Breast epithelium (tissue), 3 donors: ENCODE measurements at regions not wholly inside any gene's neighbourhood (a gene's known extent, or its start where the extent isn't known, plus 50 kb on each side); places are given as distances from the start of the nearest gene placed in this dataset.

Source experiments
- POLR2AphosphoS5 ChIP-seq, 3 donors: sonication (generic); formaldehyde crosslinking; IDR thresholded peaks; one replicate each; pipeline ENCODE4 v1.6.1; 2017; ENCODE audit warnings: antibody characterized with exemption in 3 of 3
- TF ChIP-seq, protein P1 (sequence below), 3 donors: fragments of 450-650 bp; IDR thresholded peaks; one replicate each; pipeline ENCODE4 v1.5.1; 2016 to 2017; ENCODE audit warnings: antibody characterized with exemption in 3 of 3, mild to moderate bottlenecking in 3 of 3, moderate library complexity in 3 of 3

DNA sequence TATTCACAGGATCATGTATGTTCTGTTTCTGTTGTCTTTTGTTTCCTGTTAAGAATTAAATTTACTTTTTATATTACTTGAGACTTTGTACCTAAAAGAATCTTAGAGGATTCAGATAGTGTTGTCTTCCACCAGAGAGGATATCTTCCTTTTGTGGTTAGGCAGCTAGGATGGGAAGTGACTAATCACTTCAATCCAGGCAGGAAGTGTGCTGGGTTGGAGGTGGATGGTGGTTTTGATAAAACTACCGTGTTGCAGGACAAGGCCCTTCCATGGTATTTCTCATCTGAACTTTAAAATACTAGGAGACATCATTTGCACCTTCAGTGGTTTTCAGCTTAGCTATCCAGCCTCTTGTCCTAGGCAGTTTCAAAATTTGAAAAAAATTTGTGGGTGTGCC, 728.6 kb upstream of the CDH2 start:
- TF ChIP-seq, protein P1, sequence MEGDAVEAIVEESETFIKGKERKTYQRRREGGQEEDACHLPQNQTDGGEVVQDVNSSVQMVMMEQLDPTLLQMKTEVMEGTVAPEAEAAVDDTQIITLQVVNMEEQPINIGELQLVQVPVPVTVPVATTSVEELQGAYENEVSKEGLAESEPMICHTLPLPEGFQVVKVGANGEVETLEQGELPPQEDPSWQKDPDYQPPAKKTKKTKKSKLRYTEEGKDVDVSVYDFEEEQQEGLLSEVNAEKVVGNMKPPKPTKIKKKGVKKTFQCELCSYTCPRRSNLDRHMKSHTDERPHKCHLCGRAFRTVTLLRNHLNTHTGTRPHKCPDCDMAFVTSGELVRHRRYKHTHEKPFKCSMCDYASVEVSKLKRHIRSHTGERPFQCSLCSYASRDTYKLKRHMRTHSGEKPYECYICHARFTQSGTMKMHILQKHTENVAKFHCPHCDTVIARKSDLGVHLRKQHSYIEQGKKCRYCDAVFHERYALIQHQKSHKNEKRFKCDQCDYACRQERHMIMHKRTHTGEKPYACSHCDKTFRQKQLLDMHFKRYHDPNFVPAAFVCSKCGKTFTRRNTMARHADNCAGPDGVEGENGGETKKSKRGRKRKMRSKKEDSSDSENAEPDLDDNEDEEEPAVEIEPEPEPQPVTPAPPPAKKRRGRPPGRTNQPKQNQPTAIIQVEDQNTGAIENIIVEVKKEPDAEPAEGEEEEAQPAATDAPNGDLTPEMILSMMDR (IDR thresholded peaks at IDR 0.05), result no peak
- no peak for TF ChIP-seq POLR2AphosphoS5 (IDR thresholded peaks at IDR 0.05)
